K562 (cell line): ENCODE measurements at regions not wholly inside any gene's neighbourhood (a gene's known extent, or its start where the extent isn't known, plus 50 kb on each side); places are given as distances from the start of the nearest gene placed in this dataset.

Experiments
- ATAC-seq: fragments of 200-7000 bp; cut with Tn5 transposase; 3 replicates; pipeline ENCODE4 v1.9.1; 2020; ENCODE audit warnings: moderate library complexity
- BruUV-seq: library from RNA; stranded (reverse); fragments of 400-500 nt; replicated peaks from 2 replicates; lab custom pipeline; 2021; lab: Mats Ljungman, UMichigan
- CTCF ChIA-PET: fragments of 300-600 bp; formaldehyde crosslinking; extraction: SDS; loops from one replicate; lab custom pipeline; 2021; ENCODE audit warnings: low intra/inter-chr PET ratio; lab: Yijun Ruan, JAX
- POLR2A ChIA-PET: fragments of 300-600, 350-650 bp; sonication (Branson Sonifier 250); formaldehyde crosslinking; extraction: SDS; loops from one replicate; lab custom pipeline; 2021; ENCODE audit warnings: antibody characterized with exemption, inconsistent platforms; lab: Yijun Ruan, JAX
- DNase-seq, 4 experiments: peaks; one replicate each; pipeline versions ENCODE4 v3.0.0 to v3.0.0-alpha.2; 2011 to 2018; ENCODE audit warnings: low spot score in 3 of 4, mixed read lengths in 3 of 4; ENCODE audit errors: extremely low read depth in 1 of 4
- FAIRE-seq: peaks from 2 replicates; lab custom pipeline; 2011; peaks lifted over from hg19 to GRCh38; lab: Jason Lieb, UNC
- H2AFZ ChIP-seq: 2 replicates; pipeline ENCODE4 v1.6.0; 2011; ENCODE audit warnings: low read depth, low read length, control low read depth, inconsistent platforms
- H3K27ac ChIP-seq: fragments of 200-600 bp; 3 replicates; pipeline ENCODE4 v1.8.0; 2011; ENCODE audit warnings: low read depth, mild to moderate bottlenecking, control low read depth, inconsistent platforms, low read length, moderate library complexity, mixed read lengths; ENCODE audit errors: extremely low read depth
- H3K27me3 ChIP-seq, 2 experiments: fragments of 300-600 bp in 1 of 2; 2 replicates in 1 of 2; 3 replicates in 1 of 2; pipeline versions ENCODE4 v1.6.0 to v1.8.0; 2011; ENCODE audit warnings: inconsistent platforms in 2 of 2, low read length in 2 of 2, mild to moderate bottlenecking in 1 of 2, mixed read lengths in 1 of 2, moderate library complexity in 1 of 2; ENCODE audit not compliant: control insufficient read depth in 2 of 2, insufficient read depth in 2 of 2
- H3K36me3 ChIP-seq: fragments of 300-600 bp; 3 replicates; pipeline ENCODE4 v1.8.0; 2011; ENCODE audit warnings: mild to moderate bottlenecking, low read length, inconsistent platforms; ENCODE audit not compliant: control insufficient read depth, insufficient read depth
- H3K4me1 ChIP-seq, 2 experiments: fragments of 200-600 bp in 1 of 2; replicated peaks in 1 of 2; 2 replicates in 1 of 2; 3 replicates in 1 of 2; pipeline versions ENCODE4 v1.5.1 to v1.8.0; 2011; ENCODE audit warnings: inconsistent platforms in 2 of 2, low read length in 2 of 2, mild to moderate bottlenecking in 1 of 2, mixed read lengths in 1 of 2, moderate library complexity in 1 of 2; ENCODE audit not compliant: control insufficient read depth in 2 of 2, insufficient read depth in 2 of 2
- H3K4me2 ChIP-seq: 2 replicates; pipeline ENCODE4 v1.6.1; 2011; ENCODE audit warnings: low read length, control low read depth, inconsistent platforms, mixed read lengths; ENCODE audit not compliant: insufficient read depth
- H3K4me3 ChIP-seq: fragments of 200-600 bp; sonication (generic), shearing (Covaris generic); 2 replicates; pipeline ENCODE4 v1.5.1; 2016; ENCODE audit warnings: control low read depth, inconsistent platforms
- H3K79me2 ChIP-seq: fragments of 200-600 bp; 3 replicates; pipeline ENCODE4 v1.8.0; 2011; ENCODE audit warnings: low read length, inconsistent platforms; ENCODE audit not compliant: control insufficient read depth, insufficient read depth
- H3K9ac ChIP-seq, 2 experiments: 2 replicates each; pipeline versions ENCODE4 v1.6.0 to v1.6.1; 2011; ENCODE audit warnings: low read depth in 2 of 2, low read length in 2 of 2, control low read depth in 1 of 2, inconsistent platforms in 1 of 2, mild to moderate bottlenecking in 1 of 2, mixed read lengths in 1 of 2; ENCODE audit not compliant: insufficient read depth in 1 of 2
- H3K9me1 ChIP-seq: one replicate; pipeline ENCODE4 v1.6.0; 2011; ENCODE audit warnings: inconsistent platforms, mild to moderate bottlenecking, low read length, moderate library complexity; ENCODE audit not compliant: control insufficient read depth, insufficient read depth
- H3K9me3 ChIP-seq: replicated peaks from 2 replicates; pipeline ENCODE4 v1.5.1; 2011; ENCODE audit warnings: low read depth, low read length, inconsistent platforms; ENCODE audit not compliant: control insufficient read depth, insufficient read depth
- H4K20me1 ChIP-seq: replicated peaks from 2 replicates; pipeline ENCODE4 v1.6.1; 2011; ENCODE audit warnings: low read length, inconsistent platforms, mixed read lengths; ENCODE audit not compliant: control insufficient read depth, insufficient read depth
- CHCHD3 ChIP-seq: fragments of 250-450 bp; sonication (Bioruptor Pico); IDR thresholded peaks from 2 replicates; pipeline ENCODE4 v2.1.2; 2022; ENCODE audit warnings: mild to moderate bottlenecking
- CREBBP ChIP-seq: IDR thresholded peaks from one replicate; pipeline ENCODE4 v1.6.1; 2012; ENCODE audit warnings: low read depth, mild to moderate bottlenecking, control low read depth, inconsistent platforms, low read length
- GTF3C2 ChIP-seq: IDR thresholded peaks from 3 replicates; pipeline ENCODE4 v1.6.1; 2011; ENCODE audit warnings: borderline replicate concordance, mild to moderate bottlenecking, moderate library complexity; ENCODE audit not compliant: insufficient read length; ENCODE audit errors: extremely low read depth
- NFXL1 ChIP-seq: fragments of 450-650 bp; formaldehyde crosslinking; IDR thresholded peaks from 2 replicates; pipeline ENCODE4 v1.4.0; 2021; ENCODE audit warnings: mild to moderate bottlenecking
- NONO ChIP-seq, 2 experiments: fragments of 200-400 bp in 1 of 2; fragments of 450-650 bp in 1 of 2; formaldehyde crosslinking in 1 of 2; IDR thresholded peaks; 2 replicates each; pipeline ENCODE4 v1.6.1; 2017; ENCODE audit warnings: low read depth in 2 of 2, mild to moderate bottlenecking in 2 of 2, moderate library complexity in 2 of 2, low read length in 1 of 2
- PML ChIP-seq: IDR thresholded peaks from 2 replicates; pipeline ENCODE4 v1.6.1; 2012; ENCODE audit warnings: low read length, inconsistent platforms
- whole genome bisulfite sequencing: fragments of 100-300 bp; shearing (Covaris generic); methylation state at CpG from one replicate; pipeline ENCODE4 v1.1.6; 2016; ENCODE audit warnings: low coverage, mixed read lengths; ENCODE audit not compliant: insufficient coverage; ENCODE audit errors: missing lambda C conversion rate; 5-methylcytosine and 5-hydroxymethylcytosine counted together
- in situ Hi-C: fragments of 300-500 bp; cut with MboI; formaldehyde crosslinking; loops from 4 replicates; pipeline ENCODE4 v1.15.0; 2018; ENCODE audit warnings: inconsistent platforms, mixed read lengths
- intact Hi-C: fragments of 100-400 bp; cut with micrococcal nuclease; formaldehyde crosslinking; loops from 2 replicates; pipeline ENCODE4 v1.14.2; 2022

GRCh38 chr1:8144323-8144722, 118.2 kb upstream of the ERRFI1 start:
- no peaks in the 10 kb centered on the region for H3K9me1 ChIP-seq
- no peak overlapping the region for H3K27ac ChIP-seq
- ATAC-seq (no peak), FAIRE-seq (no peak), DNase-seq (no peak)
- no peaks in the 10 kb centered on the region for H3K79me2 ChIP-seq
- POLR2A ChIA-PET = interaction anchor here (2.2 kb wide), 1 partner anchor 11 kb away, joined by 8 read pairs; no protein-coding TSS in a partner anchor
- H3K9me3 ChIP-seq = no peaks in the 10 kb centered on the region
- no peaks in the 10 kb centered on the region for H4K20me1 ChIP-seq
- H3K9ac ChIP-seq = no peak overlapping the region
- H3K36me3 ChIP-seq = no peaks in the 10 kb centered on the region
- CTCF ChIA-PET = no interaction called here
- H3K4me3 ChIP-seq = no peak overlapping the region
- no peak overlapping the region for H2AFZ ChIP-seq
- H3K4me1 ChIP-seq = no peaks in the 10 kb centered on the region
- TF ChIP-seq CREBBP (no peak), NONO (IDR thresholded peaks at IDR 0.05; ENCODE audit: low read depth in 2 of 2, low read length in 1 of 2) (no peak), GTF3C2 (no peak), PML (no peak), CHCHD3 (CRISPR knock-in tag) (no peak), NFXL1 (CRISPR knock-in tag) (no peak)
- in situ Hi-C loops (no loop called here), intact Hi-C loops (loop anchor here (10.0 kb wide), 2 partner anchors 100 to 170 kb away; partner anchors contain the start of gene SLC45A1)
- peaks cover 49 to 57% of the 10 kb centered on the region in 2 experiments for H3K27me3 ChIP-seq
- H3K4me2 ChIP-seq = no peak overlapping the region
- WGBS = under 1% methylated on average over 13 of the region's 13 CpGs
- no TSS peak for BruUV-seq
